Stimulated activated CD8-positive, alpha-beta memory T cell treated with anti-CD3 and anti-CD28 coated beads, Interleukin-7, amount 100 ng/mL, for 48 hours (primary cell): ENCODE measurements at regions not wholly inside any gene's neighbourhood (a gene's known extent, or its start where the extent isn't known, plus 50 kb on each side); places are given as distances from the start of the nearest gene placed in this dataset.

ENCODE experiments used
- DNase-seq, 2 donors: peaks; one replicate each; pipeline ENCODE4 v3.0.0-alpha.2; 2020; ENCODE audit warnings: low read depth in 1 of 2; ENCODE audit errors: extremely low read depth in 1 of 2

DNA sequence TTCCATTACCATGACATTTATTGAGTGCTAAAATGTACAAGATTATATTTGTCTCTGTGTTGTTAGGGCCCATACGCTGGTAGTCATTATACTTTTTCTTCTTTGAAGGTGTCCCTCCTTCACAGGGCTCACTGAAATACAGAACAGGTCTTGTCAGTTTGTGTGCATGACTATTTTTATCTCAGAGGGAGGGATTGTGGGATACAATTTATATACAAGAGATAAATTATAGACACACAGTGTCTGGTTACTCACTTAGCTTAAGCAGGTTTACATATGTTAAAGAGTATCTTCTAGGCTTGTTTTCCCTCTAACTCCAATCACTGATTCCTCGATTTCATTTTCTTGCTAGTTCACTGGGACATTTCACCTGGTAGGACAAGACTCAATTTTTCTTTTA, 143.3 kb upstream of the GUCY1A1 start:
- no peak for DNase-seq

DNA sequence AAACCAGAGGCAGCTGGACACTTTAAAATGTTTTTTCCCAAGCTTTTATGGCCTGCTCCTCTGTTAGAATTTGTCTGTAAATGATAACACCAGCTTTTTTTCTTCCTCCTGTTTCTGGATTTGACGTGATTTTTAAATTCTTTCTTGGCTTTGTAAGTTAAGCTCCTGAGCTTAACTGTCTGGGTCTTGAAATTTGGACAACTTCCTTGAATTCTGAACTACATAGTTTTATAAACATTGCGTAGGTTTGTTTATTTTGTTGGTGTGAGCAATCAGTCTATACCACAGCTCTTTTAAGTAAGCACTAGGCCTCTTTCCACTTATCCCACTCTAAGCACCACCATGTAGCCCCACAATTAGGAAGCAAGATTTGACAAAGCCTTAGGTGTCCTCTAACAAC, 144.4 kb upstream of the GUCY1A1 start:
- DNase-seq, result no peak

DNA sequence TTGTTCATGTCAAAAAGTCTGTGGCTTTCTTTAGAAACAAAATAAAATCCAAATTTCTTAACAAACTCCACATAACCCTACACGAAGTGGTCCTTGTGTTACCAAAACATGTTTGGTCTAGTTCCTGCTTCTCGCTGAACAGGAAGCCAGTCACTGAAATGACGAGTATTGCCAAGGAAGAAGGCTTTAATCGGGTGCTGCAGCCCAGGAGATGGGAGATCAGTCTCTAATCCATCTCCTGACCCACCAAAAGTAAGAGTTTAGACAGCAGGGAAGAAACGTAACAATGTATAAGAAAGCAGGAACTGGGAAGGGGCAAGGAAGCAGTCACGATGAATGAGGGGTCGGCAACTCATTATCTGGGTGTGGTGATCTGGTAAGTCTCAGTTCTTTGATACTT, 144.6 kb upstream of the MAP9 start:
- no peak for DNase-seq

GRCh38 chr4:155515444-155516075, 138.8 kb upstream of the MAP9 start:
- DNase-seq, result no peak

DNA sequence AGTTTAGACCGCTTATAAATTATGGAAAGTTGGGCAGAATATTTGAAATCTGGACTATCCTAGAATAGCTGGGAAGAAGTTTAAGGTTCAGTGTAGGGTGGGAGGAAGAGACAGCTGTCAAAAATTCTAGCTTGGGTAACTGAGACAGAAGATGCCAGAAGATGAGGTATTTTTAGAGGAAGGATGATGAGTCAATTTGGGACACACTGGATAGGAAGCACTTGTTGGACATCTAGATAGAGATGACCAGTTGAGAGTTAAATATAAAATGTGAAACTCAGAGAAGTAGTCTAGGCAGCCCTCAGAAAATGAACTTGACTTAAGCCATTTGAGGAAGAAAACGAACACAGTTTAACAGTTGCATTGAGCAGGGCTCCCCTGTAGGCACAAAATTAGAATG, 137.9 kb upstream of the MAP9 start:
- no peak for DNase-seq

DNA sequence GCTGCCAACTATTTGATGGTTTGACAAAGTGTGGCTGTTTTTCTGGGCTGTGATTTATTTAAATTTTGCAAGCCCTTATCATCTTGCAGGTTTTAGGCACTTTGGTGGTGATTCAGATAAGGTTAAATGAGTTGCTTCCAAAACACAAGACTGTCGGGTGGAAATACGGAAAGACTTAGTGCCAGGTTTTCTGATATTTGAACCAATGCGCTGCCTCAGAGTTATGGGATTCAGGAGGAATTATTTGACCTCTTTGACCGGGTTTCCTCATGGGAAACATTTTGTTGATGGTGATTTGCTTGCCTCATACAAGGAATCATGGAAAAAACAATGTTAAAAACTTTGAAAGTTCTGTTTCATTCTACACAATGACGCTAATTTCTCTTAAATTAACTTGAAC, 136.1 kb upstream of the MAP9 start:
- DNase-seq, result no peak

DNA sequence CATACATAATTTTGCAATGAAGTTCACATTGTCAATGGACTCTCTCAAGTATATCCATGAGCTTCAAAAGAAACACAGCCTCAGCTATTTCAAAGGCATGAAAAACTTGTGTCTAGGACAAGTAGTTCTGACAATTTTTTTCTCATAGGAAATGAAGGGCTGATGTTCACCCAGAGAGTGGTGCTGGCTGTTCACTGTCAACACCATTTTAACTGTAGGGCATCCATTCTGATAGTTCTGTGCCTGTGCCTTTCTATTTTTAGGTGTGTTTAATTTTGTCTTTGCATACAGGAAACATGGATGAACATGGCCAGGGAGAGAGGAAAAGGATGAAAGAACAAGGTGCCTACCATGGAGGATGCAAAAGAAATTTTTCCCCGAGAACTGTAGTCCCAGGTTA, 135.3 kb upstream of the MAP9 start:
- no peak for DNase-seq

GRCh38 chr4:155510771-155511170, 134.0 kb upstream of the MAP9 start:
- no peak for DNase-seq

- DNase-seq, result no peak
Observed at GRCh38 chr4:155509555-155509954, 132.8 kb upstream of the MAP9 start.

- DNase-seq, result no peak
Observed at GRCh38 chr4:155506745-155507144, 130.0 kb upstream of the MAP9 start.

GRCh38 chr4:155505321-155505720, 128.6 kb upstream of the MAP9 start:
- DNase-seq, result no peak

DNA sequence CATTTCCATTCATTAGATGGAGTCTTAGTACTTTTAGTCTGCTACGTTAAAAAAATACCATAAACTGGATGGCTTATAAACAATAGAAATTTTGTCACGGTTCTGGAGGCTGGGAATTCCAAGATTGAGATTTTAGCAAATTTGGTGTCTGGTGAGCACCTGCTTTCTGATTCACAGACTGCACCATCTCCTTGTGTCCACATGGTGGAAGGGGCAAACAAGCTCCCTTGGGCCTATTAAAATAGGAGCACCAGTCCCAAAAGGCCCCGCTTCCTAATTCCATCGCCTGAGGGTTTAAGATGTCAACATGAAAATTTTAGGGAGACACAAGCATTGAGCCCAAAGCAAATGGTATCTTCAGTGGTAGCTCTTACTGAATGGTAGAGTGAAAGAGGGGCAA, 120.5 kb upstream of the MAP9 start:
- DNase-seq, result no peak

- no peak for DNase-seq
Observed at GRCh38 chr4:155496294-155496626, 119.5 kb upstream of the MAP9 start.

GRCh38 chr4:155495572-155496293, 119.0 kb upstream of the MAP9 start:
- no peak for DNase-seq

DNA sequence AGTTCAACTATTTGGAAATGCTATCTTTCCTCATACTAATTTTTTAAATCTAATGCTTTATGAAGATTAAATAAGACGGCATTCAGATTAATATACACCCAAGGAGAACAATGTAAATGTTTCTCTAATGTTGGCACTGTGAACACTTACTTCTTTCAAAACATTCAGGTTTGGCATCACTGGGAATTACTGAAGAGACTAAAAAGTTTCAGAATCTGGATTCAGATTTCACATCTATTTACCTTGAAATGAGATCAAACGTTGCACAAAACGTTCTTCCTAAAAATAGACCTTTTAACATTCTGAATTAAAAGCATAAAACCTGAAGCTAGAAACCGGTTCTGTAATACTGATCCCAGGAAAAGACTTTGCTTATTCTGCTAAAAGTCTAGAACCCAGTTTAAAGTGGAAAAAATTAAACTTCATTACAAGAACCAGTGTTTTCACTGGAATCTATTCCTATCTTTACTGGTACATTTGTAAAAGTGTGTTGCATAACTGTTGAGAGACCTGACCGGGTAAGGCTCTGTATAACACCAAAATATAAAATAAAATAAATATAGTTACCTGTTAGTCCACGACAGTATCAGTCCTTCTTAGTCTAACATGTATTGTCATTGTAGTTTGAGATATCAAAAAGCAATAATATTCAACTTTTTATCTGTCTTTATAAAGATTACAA, 117.4 kb upstream of the MAP9 start:
- DNase-seq, result no peak

GRCh38 chr4:155491336-155492120, 114.8 kb upstream of the MAP9 start:
- no peak for DNase-seq

GRCh38 chr4:155489271-155489670, 112.5 kb upstream of the MAP9 start:
- no peak for DNase-seq

DNA sequence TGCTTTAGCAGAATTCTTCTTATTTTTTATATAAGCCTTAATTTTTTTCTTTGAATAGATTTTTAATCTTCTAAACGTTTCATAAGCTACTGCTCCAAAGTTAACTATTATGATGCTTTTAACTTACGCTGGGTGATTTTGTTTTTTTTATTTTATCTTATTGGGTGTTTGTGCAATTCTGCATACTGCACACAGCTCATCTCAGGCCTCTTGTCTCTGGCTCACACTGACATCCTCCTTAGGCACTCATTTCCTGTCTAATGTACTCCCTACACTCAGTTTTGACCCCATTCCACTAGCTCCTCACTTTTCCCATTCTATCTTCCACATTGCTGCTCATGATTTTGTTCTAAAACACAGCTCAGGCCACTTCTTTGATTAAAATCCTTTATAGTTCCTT, 111.9 kb upstream of the MAP9 start:
- DNase-seq, result no peak

GRCh38 chr4:155487210-155487609, 110.4 kb upstream of the MAP9 start:
- DNase-seq, result no peak

GRCh38 chr4:155481150-155481549, 104.4 kb upstream of the MAP9 start:
- DNase-seq, result no peak

DNA sequence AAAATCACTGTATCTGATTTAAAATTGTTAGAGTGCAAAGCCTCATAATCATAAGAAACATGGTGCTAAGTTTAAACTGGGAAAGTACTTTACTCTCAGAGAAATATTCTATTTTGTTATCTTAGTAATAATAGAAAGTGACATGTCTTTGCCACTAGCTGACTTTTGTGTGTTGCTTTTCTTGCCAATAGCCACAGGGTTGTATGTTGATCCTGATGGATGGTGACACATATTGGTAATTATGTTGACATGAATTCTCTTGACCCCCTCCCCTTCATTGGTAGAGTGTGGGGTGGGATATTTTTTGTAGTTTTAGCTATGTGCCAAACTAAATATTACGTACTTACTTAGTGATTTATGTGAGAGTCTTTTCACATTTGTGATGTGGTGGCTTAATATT, 103.1 kb upstream of the MAP9 start:
- no peak for DNase-seq
